GM21717 (cell line): ENCODE measurements at regions not wholly inside any gene's neighbourhood (a gene's known extent, or its start where the extent isn't known, plus 50 kb on each side); places are given as distances from the start of the nearest gene placed in this dataset.

ENCODE experiments used
- ATAC-seq: cut with Tn5 transposase; IDR thresholded peaks from one replicate; pipeline ENCODE4 v1.9.1; 2021; ENCODE audit warnings: mild to moderate bottlenecking, moderate library complexity; ENCODE audit not compliant: unreplicated experiment

DNA sequence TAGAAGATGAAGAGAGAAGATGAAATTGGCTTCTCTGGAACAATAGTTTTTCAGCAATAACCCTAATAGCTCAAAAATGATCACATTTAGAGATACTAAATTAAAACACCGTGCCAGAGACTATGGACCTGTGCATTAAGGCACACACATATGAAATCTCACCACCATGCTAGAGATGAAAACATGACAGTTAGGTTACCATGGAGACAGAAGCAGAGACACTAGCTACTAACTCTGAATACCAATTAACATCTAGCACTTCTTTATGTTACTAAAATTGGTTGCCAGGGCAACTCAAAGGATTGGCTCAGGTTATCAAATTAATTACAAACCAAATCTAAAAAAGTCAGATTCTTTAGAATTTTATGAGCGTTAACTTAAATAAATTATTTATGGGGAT is 337.7 kb downstream of the PLK2 start:
- no peak for ATAC-seq

DNA sequence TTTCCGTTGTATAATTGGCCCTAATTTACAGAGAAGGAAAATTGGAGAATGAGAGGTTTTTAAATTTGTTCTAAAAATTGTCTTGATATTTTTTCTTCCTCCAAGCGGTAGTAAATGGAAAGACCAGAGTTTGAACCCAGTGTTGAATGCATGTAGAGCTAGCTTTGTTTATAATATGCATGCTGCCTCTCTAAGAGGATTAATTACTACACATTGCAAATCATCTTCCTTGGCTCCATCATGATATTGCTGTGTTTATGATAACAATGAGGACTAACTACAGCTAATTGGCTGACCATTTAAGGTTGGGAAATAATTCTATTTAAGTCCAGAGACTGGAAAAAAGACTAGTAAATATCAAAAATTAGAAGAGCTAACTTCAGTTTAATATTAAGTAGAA is 338.5 kb downstream of the PLK2 start:
- ATAC-seq: no peak

DNA sequence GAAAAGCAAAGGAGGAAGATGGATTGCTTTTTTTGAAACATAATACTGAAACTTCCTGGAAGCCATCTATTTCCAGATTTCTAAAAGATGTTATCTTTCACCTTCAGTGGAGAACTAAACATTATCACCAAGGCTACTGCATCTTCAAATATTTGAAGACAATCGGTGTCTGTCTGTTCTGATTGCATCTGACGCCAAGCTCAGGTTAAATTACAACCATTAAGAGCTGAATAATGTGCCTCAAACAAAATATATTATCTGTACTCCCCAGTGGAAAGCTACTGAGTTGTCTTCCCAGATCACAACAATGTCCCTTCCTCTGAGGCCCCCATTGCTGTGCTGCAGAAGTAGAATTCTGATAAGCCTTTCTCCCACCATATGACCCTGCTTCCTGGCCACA is 342.3 kb downstream of the PLK2 start:
- ATAC-seq: no peak

- ATAC-seq: no peak
Measured at GRCh38 chr5:58116346-58116745, 343.5 kb downstream of the PLK2 start.

DNA sequence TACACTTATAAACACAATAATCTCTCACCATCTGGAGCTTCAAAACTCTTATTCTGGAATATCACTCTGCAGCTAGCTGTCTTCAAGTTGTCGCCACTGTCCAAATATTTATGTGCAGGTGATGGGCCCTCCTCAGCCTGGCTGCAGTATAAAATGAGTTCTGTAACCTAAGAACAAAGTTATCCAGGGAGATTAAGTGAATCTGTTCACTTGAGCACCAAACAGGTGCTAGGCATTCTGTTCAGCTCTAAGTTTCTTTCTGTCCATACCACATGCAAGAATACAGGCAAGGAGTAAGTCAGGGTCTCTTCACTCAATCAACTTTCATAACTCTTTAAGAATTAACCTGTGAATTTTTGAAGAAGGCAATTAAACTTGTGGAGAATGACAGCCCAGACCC is 344.1 kb downstream of the PLK2 start:
- no peak for ATAC-seq

- ATAC-seq: no peak
Measured at GRCh38 chr5:58114324-58114723, 345.6 kb downstream of the PLK2 start.

GRCh38 chr5:58113172-58113571 is 346.7 kb downstream of the PLK2 start:
- no peak for ATAC-seq

- ATAC-seq: no peak
Measured at GRCh38 chr5:58108511-58108910, 351.4 kb downstream of the PLK2 start.

DNA sequence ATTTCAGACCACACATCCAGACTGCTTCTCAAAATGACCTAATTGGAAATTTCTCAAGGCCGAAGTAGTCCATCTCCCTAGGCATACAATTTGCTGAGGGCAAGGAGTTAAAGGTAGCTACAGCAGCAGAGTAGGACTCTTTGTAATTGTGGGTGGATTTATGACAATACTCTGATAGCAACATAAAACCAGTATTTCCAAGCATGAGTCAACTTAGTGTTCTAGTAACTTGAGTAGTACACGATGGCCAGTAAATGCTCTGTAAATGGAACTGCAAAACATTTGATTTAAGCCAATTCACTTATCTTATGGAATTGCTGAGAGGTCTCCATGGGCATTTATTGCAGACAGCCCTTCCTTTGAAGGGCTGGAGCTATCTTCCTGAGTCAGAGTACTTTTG is 352.2 kb downstream of the PLK2 start:
- no peak for ATAC-seq

DNA sequence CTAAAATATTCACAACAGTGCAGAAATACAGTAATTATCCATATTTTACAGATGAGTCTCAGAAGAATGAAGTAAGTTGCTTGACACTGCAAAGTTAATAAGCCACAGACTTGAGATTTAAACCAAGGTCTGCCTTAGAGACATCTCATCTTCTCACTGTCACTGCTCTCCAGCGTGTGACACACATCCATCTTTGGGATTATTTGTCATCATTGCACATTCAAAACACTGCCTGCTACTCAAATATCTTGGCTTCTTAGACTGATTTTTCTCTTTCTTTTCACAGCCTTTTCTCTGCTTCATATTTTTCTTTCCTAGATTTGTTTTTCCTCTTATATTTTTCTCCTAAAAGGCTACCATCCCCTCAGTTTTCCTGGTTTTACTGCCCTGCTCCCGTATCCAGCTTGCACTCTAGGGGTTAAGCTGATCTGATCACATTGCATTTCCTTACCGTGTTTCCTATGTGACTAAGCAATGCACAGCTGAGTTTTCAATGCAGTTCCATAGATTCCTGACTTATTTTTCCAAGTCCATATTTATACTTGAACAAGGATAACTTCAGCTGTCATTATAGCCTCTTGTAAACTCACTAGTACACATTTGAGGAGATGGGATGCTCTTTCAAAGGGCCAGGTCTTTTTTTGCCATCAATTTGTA is 353.0 kb downstream of the PLK2 start:
- ATAC-seq: no peak

DNA sequence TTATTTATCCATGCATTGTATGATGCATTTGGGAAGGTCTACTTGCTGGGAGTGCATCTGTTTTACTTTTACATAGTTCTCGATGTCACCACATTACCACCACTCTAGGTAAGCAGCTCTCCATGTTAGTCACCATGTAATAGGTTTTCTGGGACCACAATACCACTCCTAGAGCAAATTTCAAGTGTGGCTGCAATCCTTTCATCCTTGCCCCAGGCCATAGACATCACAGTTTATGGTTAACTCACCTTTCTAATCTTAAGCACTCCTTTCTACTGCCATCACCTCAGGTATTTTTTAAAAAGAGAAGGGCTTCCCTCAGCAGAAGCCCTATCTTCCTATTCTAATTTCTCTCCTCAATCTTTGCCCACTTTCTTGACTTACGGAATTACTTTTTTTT is 354.1 kb downstream of the PLK2 start:
- ATAC-seq: no peak

DNA sequence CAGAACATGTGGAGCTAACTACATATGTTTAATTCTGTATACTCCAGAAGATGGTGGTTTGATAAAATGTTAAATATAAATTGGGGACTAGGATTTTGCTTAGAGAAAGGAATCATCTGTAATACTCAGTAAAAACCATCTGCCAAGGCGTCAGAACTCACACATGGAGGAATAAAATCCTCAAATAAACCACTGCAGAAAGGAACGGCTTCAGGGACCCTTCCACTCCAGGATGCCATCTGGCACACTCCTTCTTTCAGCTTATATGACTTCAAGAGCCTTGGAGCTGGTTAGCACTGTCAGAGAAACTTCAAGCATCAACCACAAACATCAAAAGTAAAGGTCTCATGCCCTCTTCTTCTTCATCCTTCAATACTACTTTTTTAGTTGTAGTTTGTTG is 360.6 kb downstream of the PLK2 start:
- no peak for ATAC-seq

DNA sequence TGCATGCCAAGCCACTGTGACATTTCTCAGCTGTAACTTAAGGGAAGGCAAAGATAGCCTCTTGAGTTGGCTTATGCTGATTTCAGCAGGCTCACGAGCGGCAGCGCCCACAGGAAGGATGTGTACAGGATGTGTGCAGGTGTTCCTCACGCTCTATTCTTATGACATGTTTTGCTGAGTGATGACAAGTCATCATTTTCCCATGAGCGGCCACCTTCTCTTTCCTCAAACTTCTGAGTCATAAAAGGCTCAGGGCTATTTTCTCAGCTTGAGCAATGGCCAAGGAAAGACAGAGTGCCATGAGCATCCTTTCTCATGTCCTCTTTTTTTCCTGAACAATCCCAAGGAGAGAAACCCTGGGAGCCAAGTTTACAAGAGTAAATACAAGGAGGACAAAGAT is 365.9 kb downstream of the PLK2 start:
- no peak for ATAC-seq

- ATAC-seq: no peak
Measured at GRCh38 chr5:58090704-58091103, 369.2 kb downstream of the PLK2 start.

GRCh38 chr5:58088941-58089340 is 370.9 kb downstream of the PLK2 start:
- ATAC-seq: no peak

DNA sequence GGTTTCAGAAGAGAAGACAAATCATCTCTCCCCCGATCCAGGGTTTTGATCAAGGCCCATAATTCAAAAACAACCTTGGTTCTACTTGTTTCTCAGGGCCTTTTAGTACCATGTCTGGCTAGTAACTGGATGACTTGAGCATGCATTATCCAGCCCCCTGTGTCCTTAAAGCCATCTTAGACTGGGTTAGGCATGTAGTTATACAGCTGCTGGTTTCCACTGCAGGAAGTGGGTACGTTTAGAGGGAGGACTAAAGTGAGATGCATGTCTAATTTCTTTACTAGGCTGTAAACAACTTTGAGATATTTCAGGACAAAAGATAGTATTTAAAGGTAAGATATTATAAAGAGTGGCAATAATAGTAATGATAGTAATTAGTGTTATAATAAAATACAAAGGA is 372.0 kb downstream of the PLK2 start:
- ATAC-seq: no peak

- ATAC-seq: no peak
Measured at GRCh38 chr5:58087123-58087522, 372.8 kb downstream of the PLK2 start.

- ATAC-seq: no peak
Measured at GRCh38 chr5:58085800-58086199, 374.1 kb downstream of the PLK2 start.

GRCh38 chr5:58081435-58081834 is 378.5 kb downstream of the PLK2 start:
- ATAC-seq: no peak

DNA sequence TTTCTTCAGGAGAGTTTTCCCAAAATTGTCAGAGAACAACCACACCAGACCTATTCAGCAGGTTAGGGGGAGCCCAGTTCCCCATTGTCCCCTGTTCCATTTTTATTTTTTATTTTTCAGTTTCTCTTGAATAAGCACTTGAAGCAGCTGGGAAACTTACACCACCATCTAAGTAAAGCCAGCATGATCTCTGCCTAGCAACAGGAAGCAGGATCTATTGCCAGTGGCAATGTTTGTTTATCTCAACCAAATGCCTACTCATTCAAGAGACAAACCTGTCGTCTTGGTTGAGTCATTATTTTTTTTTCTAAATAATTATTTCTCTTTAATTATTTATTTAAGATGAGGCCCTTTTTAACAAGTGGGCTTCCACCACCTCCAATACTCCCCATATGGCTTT is 379.3 kb downstream of the PLK2 start:
- ATAC-seq: no peak

GRCh38 chr5:58077966-58078365 is 381.9 kb downstream of the PLK2 start:
- no peak for ATAC-seq

DNA sequence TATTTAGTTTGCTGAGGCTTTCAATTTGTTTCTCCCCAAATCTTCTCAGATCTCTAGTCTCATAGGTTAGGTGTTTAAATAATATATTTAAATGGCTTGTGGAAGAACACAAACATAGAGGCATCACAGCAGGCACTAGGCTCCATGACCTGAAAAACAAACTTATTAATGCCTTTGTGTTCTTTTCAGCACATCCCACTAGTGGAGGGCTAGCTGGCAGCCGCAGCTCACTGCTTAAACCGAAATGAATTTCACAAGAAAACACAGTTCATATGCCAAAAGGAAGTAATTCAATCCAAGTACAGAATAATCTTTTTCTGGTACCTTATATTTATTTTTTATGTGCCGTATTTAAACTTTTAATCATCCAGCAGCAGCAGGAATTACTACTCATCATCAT is 382.5 kb downstream of the PLK2 start:
- ATAC-seq: no peak

DNA sequence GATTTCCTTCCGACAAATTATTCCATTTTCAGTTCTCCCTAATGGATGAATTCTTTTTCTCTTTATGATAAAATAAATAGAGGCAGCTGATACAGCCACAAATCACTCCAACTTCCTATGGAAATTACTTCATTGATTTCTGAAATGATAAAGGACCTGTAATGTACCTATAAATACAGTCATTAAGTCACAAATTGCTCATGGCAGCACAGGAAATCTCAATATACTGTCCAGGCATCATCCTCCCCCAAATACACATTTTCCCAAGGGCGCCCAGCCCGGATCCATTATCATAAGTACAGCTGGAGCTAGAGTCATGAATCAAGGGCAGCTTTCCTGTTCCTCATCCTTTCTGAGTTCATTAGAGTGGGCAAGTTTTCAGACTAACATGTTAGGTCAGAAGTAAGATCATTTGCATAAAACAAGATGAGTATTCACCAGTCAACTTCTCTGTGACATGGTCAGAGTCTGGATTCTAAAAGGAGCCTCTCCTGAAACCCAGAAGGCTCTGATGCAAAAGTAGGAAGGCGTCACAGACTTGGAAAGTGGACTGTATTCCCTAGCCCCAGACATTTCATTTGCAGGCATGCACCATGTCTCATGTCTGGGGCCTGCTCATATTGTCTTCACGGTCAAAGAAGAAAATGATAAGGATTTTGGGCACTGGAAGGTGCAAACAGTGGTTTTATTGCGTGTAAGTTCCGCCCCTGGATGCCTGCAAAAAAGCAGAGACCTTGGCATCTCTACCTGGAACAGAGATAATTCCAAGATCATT is 383.2 kb downstream of the PLK2 start:
- ATAC-seq: no peak
